WTC11 (cell line): ENCODE measurements at regions not wholly inside any gene's neighbourhood (a gene's known extent, or its start where the extent isn't known, plus 50 kb on each side); places are given as distances from the start of the nearest gene placed in this dataset.

Source experiments
- ATAC-seq: fragments of 200-7000 bp; cut with Tn5 transposase; 2 replicates; pipeline ENCODE4 v1.10.0; 2021; ENCODE audit warnings: mild to moderate bottlenecking, moderate library complexity
- CTCF ChIA-PET: fragments of 300-600 bp; sonication (Branson Sonifier 250); formaldehyde crosslinking; loops from one replicate; lab custom pipeline; 2021; ENCODE audit warnings: antibody characterized with exemption; lab: Charles Lee
- POLR2A ChIA-PET: fragments of 350-600 bp; sonication (Branson Sonifier 250); formaldehyde crosslinking; loops from one replicate; lab custom pipeline; 2021; ENCODE audit warnings: antibody characterized with exemption; lab: Charles Lee
- DNase-seq: peaks from one replicate; pipeline ENCODE4 v3.0.0; 2021; ENCODE audit warnings: low spot score
- H3K27ac Mint-ChIP-seq: 2 replicates; pipeline ENCODE4 v1.8.0; 2021; ENCODE audit warnings: mixed read lengths
- H3K27me3 Mint-ChIP-seq: 2 replicates; pipeline ENCODE4 v1.8.0; 2021; ENCODE audit warnings: low read depth, mild to moderate bottlenecking, moderate library complexity, mixed read lengths
- H3K36me3 Mint-ChIP-seq: 2 replicates; pipeline ENCODE4 v1.8.0; 2021; ENCODE audit warnings: mixed read lengths
- H3K4me1 Mint-ChIP-seq: 2 replicates; pipeline ENCODE4 v1.8.0; 2022; ENCODE audit warnings: mixed read lengths
- H3K4me3 Mint-ChIP-seq: 2 replicates; pipeline ENCODE4 v1.8.0; 2021; ENCODE audit warnings: mild to moderate bottlenecking, moderate library complexity, mixed read lengths
- H3K9me3 Mint-ChIP-seq: 2 replicates; pipeline ENCODE4 v1.8.0; 2021; ENCODE audit warnings: mixed read lengths
- CREB1 ChIP-seq: sonication (generic); formaldehyde crosslinking; IDR thresholded peaks from 2 replicates; pipeline ENCODE4 v1.8.0; 2023; ENCODE audit warnings: mild to moderate bottlenecking, missing genetic modification reagents
- E2F1 ChIP-seq: sonication (generic); formaldehyde crosslinking; IDR thresholded peaks from 2 replicates; pipeline ENCODE4 v1.8.0; 2022; ENCODE audit warnings: mild to moderate bottlenecking, missing genetic modification reagents
- E2F4 ChIP-seq: sonication (generic); formaldehyde crosslinking; IDR thresholded peaks from 2 replicates; pipeline ENCODE4 v1.8.1; 2022; ENCODE audit warnings: low read depth, mild to moderate bottlenecking, moderate library complexity, missing genetic modification reagents, borderline replicate concordance
- E2F5 ChIP-seq: sonication (generic); formaldehyde crosslinking; IDR thresholded peaks from 2 replicates; pipeline ENCODE4 v1.8.1; 2022; ENCODE audit warnings: mild to moderate bottlenecking, moderate library complexity, missing genetic modification reagents
- ELF4 ChIP-seq: sonication (generic); formaldehyde crosslinking; IDR thresholded peaks from 2 replicates; pipeline ENCODE4 v1.8.1; 2022; ENCODE audit warnings: low read depth, mild to moderate bottlenecking, moderate library complexity, missing genetic modification reagents
- EMX1 ChIP-seq: fragments of 250-450 bp; sonication (Bioruptor Pico); IDR thresholded peaks from 2 replicates; pipeline ENCODE4 v1.8.0; 2021; ENCODE audit warnings: mild to moderate bottlenecking
- ERG ChIP-seq: fragments of 250-450 bp; sonication (Bioruptor Pico); IDR thresholded peaks from 2 replicates; pipeline ENCODE4 v1.8.0; 2021; ENCODE audit warnings: mild to moderate bottlenecking
- NFE2L1 ChIP-seq: sonication (generic); formaldehyde crosslinking; IDR thresholded peaks from 2 replicates; pipeline ENCODE4 v1.8.1; 2023; ENCODE audit warnings: missing genetic modification reagents
- NFYB ChIP-seq: sonication (generic); formaldehyde crosslinking; conservative IDR thresholded peaks from 2 replicates; pipeline ENCODE4 v1.8.0; 2022; ENCODE audit warnings: low read depth, missing genetic modification reagents
- NR1H2 ChIP-seq: sonication (generic); formaldehyde crosslinking; IDR thresholded peaks from 2 replicates; pipeline ENCODE4 v1.9.0; 2021; ENCODE audit warnings: mild to moderate bottlenecking, moderate library complexity, missing genetic modification reagents
- NR3C1 ChIP-seq: sonication (generic); formaldehyde crosslinking; conservative IDR thresholded peaks from 2 replicates; pipeline ENCODE4 v1.8.1; 2023; ENCODE audit warnings: low read depth, mild to moderate bottlenecking, missing genetic modification reagents
- PRRX2 ChIP-seq: fragments of 250-450 bp; sonication (Bioruptor Pico); IDR thresholded peaks from 2 replicates; pipeline ENCODE4 v1.8.0; 2021; ENCODE audit warnings: mild to moderate bottlenecking
- RORB ChIP-seq: fragments of 250-450 bp; sonication (Bioruptor Pico); IDR thresholded peaks from 2 replicates; pipeline ENCODE4 v1.9.0; 2021; ENCODE audit warnings: mild to moderate bottlenecking
- SMAD3 ChIP-seq: sonication (generic); formaldehyde crosslinking; IDR thresholded peaks from 2 replicates; pipeline ENCODE4 v1.8.0; 2022; ENCODE audit warnings: missing genetic modification reagents, mild to moderate bottlenecking, borderline replicate concordance
- SMAD4 ChIP-seq: sonication (generic); formaldehyde crosslinking; IDR thresholded peaks from 2 replicates; pipeline ENCODE4 v1.8.0; 2022; ENCODE audit warnings: mild to moderate bottlenecking, missing genetic modification reagents
- TEAD1 ChIP-seq: sonication (generic); formaldehyde crosslinking; IDR thresholded peaks from 2 replicates; pipeline ENCODE4 v1.8.0; 2022; ENCODE audit warnings: mild to moderate bottlenecking, missing genetic modification reagents
- USF1 ChIP-seq: sonication (generic); formaldehyde crosslinking; IDR thresholded peaks from 2 replicates; pipeline ENCODE4 v1.8.0; 2022; ENCODE audit warnings: mild to moderate bottlenecking, missing genetic modification reagents
- USF2 ChIP-seq: sonication (generic); formaldehyde crosslinking; IDR thresholded peaks from 2 replicates; pipeline ENCODE4 v1.8.1; 2023; ENCODE audit warnings: mild to moderate bottlenecking, missing genetic modification reagents, moderate library complexity
- ZBTB21 ChIP-seq: sonication (generic); formaldehyde crosslinking; IDR thresholded peaks from 2 replicates; pipeline ENCODE4 v1.8.1; 2023; ENCODE audit warnings: mild to moderate bottlenecking, missing genetic modification reagents, borderline replicate concordance
- ZNF219 ChIP-seq: sonication (generic); formaldehyde crosslinking; IDR thresholded peaks from 2 replicates; pipeline ENCODE4 v1.8.0; 2023; ENCODE audit warnings: missing genetic modification reagents, mild to moderate bottlenecking, borderline replicate concordance
- ZNF263 ChIP-seq: sonication (generic); formaldehyde crosslinking; IDR thresholded peaks from 2 replicates; pipeline ENCODE4 v1.8.1; 2022; ENCODE audit warnings: low read depth, mild to moderate bottlenecking, moderate library complexity, missing genetic modification reagents
- ZNF416 ChIP-seq: fragments of 250-450 bp; sonication (Bioruptor Pico); IDR thresholded peaks from 2 replicates; pipeline ENCODE4 v1.9.0; 2021; ENCODE audit warnings: mild to moderate bottlenecking, inconsistent platforms
- ZNF425 ChIP-seq: fragments of 250-450 bp; sonication (Bioruptor Pico); conservative IDR thresholded peaks from 2 replicates; pipeline ENCODE4 v1.9.0; 2021; ENCODE audit warnings: mild to moderate bottlenecking
- ZNF512 ChIP-seq: sonication (generic); formaldehyde crosslinking; IDR thresholded peaks from 2 replicates; pipeline ENCODE4 v1.8.1; 2022; ENCODE audit warnings: missing genetic modification reagents, borderline replicate concordance

- Mint-ChIP-seq H3K9me3 (peaks cover 9% of the 10 kb centered on the region), H3K4me1 (peaks cover 26% of the 10 kb centered on the region), H3K36me3 (no peaks in the 10 kb centered on the region; the same call in 1 of the 2 replicates), H3K4me3 (no peak overlapping the region), H3K27ac (no peak overlapping the region), H3K27me3 (no peaks in the 10 kb centered on the region)
- no peak for TF ChIP-seq E2F4 (CRISPR knock-in tag)
- TF ChIP-seq RORB = no peak
- no peak for TF ChIP-seq ZNF263
- TF ChIP-seq NR3C1 = no peak
- TF ChIP-seq PRRX2 (CRISPR knock-in tag) = no peak
- TF ChIP-seq USF1 (CRISPR knock-in tag) = no peak
- no peak for TF ChIP-seq SMAD3 (CRISPR knock-in tag)
- TF ChIP-seq CREB1 (CRISPR knock-in tag) = no peak
- no peak for TF ChIP-seq NR1H2 (CRISPR knock-in tag)
- TF ChIP-seq E2F5 = no peak
- no peak for TF ChIP-seq SMAD4
- POLR2A ChIA-PET = no interaction called here
- CTCF ChIA-PET = no interaction called here
- no peak for ATAC-seq
- DNase-seq = no peak
Observed at GRCh38 chr2:134185639-134186038, 68.2 kb upstream of the MGAT5 start.

- ChIA-PET CTCF (interaction anchor here (1.4 kb wide), 1 partner anchor 9 kb away, joined by 3 read pairs; no protein-coding TSS in a partner anchor), POLR2A (no interaction called here)
- ATAC-seq (no peak), DNase-seq (no peak)
- no peaks in the 10 kb centered on the region for H3K27me3 Mint-ChIP-seq
- H3K36me3 Mint-ChIP-seq = no peaks in the 10 kb centered on the region
- no peak overlapping the region for H3K27ac Mint-ChIP-seq
- 0 out of 2 replicates have a peak, but pooled peaks cover 3% of the 10 kb centered on the region for H3K9me3 Mint-ChIP-seq
- no peak overlapping the region for H3K4me3 Mint-ChIP-seq
- peaks cover 25% of the 10 kb centered on the region for H3K4me1 Mint-ChIP-seq
- TF ChIP-seq ERG (CRISPR knock-in tag) = no peak
- TF ChIP-seq E2F1 (CRISPR knock-in tag) = no peak
- TF ChIP-seq NFYB (CRISPR knock-in tag) = no peak
- no peak for TF ChIP-seq ELF4 (CRISPR knock-in tag)
- no peak for TF ChIP-seq ZNF425 (CRISPR knock-in tag)
- no peak for TF ChIP-seq ZNF512
- TF ChIP-seq ZBTB21 (CRISPR knock-in tag) = no peak
- TF ChIP-seq ZNF219 = no peak
- TF ChIP-seq E2F4 (CRISPR knock-in tag) = no peak
- TF ChIP-seq TEAD1 = no peak
- TF ChIP-seq ZNF416 (CRISPR knock-in tag) = no peak
- no peak for TF ChIP-seq EMX1 (CRISPR knock-in tag)
- TF ChIP-seq SMAD3 (CRISPR knock-in tag) = no peak
- TF ChIP-seq NFE2L1 = no peak
- TF ChIP-seq USF2 (CRISPR knock-in tag) = no peak
Observed at GRCh38 chr2:134189009-134189720, 64.7 kb upstream of the MGAT5 start.
